ENCODE measurements at regions not wholly inside any gene's neighbourhood (a gene's known extent, or its start where the extent isn't known, plus 50 kb on each side); places are given as distances from the start of the nearest gene placed in this dataset.

DNA sequence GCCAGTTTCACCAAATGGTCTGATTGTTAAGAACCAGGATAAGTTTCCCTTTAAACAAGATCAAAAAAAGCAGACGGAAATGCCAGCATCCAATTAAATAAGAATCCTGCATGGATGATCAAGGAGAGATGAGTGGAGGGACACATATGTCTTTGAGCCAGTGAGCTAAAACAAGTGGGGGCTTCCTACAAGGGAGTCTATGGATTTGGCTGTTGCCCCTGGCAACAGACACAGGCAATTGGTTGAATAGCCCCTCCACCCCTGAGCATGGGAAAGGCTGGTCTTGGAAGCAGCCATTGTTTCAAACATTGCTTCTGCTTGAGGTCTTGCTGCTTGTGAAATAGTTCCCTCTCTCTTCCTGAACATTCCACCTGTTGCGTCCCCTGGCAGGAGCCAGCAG is 374.7 kb upstream of the ERCC4 start:
- DNase-seq (ENCODE audit: low spot score) = no peak
- Histone ChIP-seq H3K9ac (ENCODE audit: low read depth in 1 of 2, low read length in 2 of 2) (no peak overlapping the region), H3K36me3 (ENCODE audit: control insufficient read depth in 4 of 4, insufficient read depth in 3 of 4, low read depth in 1 of 4, low read length in 3 of 4) (no peaks in the 10 kb centered on the region), H3K9me3 (ENCODE audit: control insufficient read depth in 4 of 4, low read length in 3 of 4) (no peaks in the 10 kb centered on the region), H3K27ac (ENCODE audit: low read depth in 1 of 2, low read length in 2 of 2) (no peak overlapping the region), H3K27me3 (ENCODE audit: control insufficient read depth in 4 of 4, insufficient read depth in 4 of 4, low read length in 3 of 4) (no peaks in the 10 kb centered on the region), H3K4me1 (ENCODE audit: control insufficient read depth in 4 of 4, insufficient read depth in 4 of 4, low read length in 3 of 4) (no peaks in the 10 kb centered on the region), H3K4me3 (ENCODE audit: low read depth in 1 of 3, low read length in 3 of 3) (no peak overlapping the region)
- 94% methylated on average over 2 of the region's 2 CpGs for WGBS
- TF ChIP-seq EGR1 (IDR thresholded peaks at IDR 0.05; ENCODE audit: low read depth in 2 of 2) = no peak
- no peak for TF ChIP-seq GABPA (IDR thresholded peaks at IDR 0.05 in 1 of 2, conservative IDR thresholded peaks at IDR 0.05 in 1 of 2)
- no peak for TF ChIP-seq HNF4G (IDR thresholded peaks at IDR 0.05)
- no peak for TF ChIP-seq JUND (IDR thresholded peaks at IDR 0.05)
- TF ChIP-seq RXRA (IDR thresholded peaks at IDR 0.05) = no peak
- TF ChIP-seq, protein P1, sequence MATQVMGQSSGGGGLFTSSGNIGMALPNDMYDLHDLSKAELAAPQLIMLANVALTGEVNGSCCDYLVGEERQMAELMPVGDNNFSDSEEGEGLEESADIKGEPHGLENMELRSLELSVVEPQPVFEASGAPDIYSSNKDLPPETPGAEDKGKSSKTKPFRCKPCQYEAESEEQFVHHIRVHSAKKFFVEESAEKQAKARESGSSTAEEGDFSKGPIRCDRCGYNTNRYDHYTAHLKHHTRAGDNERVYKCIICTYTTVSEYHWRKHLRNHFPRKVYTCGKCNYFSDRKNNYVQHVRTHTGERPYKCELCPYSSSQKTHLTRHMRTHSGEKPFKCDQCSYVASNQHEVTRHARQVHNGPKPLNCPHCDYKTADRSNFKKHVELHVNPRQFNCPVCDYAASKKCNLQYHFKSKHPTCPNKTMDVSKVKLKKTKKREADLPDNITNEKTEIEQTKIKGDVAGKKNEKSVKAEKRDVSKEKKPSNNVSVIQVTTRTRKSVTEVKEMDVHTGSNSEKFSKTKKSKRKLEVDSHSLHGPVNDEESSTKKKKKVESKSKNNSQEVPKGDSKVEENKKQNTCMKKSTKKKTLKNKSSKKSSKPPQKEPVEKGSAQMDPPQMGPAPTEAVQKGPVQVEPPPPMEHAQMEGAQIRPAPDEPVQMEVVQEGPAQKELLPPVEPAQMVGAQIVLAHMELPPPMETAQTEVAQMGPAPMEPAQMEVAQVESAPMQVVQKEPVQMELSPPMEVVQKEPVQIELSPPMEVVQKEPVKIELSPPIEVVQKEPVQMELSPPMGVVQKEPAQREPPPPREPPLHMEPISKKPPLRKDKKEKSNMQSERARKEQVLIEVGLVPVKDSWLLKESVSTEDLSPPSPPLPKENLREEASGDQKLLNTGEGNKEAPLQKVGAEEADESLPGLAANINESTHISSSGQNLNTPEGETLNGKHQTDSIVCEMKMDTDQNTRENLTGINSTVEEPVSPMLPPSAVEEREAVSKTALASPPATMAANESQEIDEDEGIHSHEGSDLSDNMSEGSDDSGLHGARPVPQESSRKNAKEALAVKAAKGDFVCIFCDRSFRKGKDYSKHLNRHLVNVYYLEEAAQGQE (IDR thresholded peaks at IDR 0.05) = no peak
- TF ChIP-seq NR2F2 (IDR thresholded peaks at IDR 0.05) = no peak
- no peak for TF ChIP-seq FOXA1 (IDR thresholded peaks at IDR 0.05)
- TF ChIP-seq MAX (IDR thresholded peaks at IDR 0.05) = no peak

- 92% methylated on average over 6 of the region's 6 CpGs for WGBS
- Histone ChIP-seq H3K9me3 (ENCODE audit: control insufficient read depth in 4 of 4, low read length in 3 of 4) (no peaks in the 10 kb centered on the region), H3K27ac (ENCODE audit: low read depth in 1 of 2, low read length in 2 of 2) (no peak overlapping the region), H3K9ac (ENCODE audit: low read depth in 1 of 2, low read length in 2 of 2) (no peak overlapping the region), H3K4me1 (ENCODE audit: control insufficient read depth in 4 of 4, insufficient read depth in 4 of 4, low read length in 3 of 4) (no peaks in the 10 kb centered on the region), H3K4me3 (ENCODE audit: low read depth in 1 of 3, low read length in 3 of 3) (no peak overlapping the region), H3K27me3 (ENCODE audit: control insufficient read depth in 4 of 4, insufficient read depth in 4 of 4, low read length in 3 of 4) (no peaks in the 10 kb centered on the region), H3K36me3 (ENCODE audit: control insufficient read depth in 4 of 4, insufficient read depth in 3 of 4, low read depth in 1 of 4, low read length in 3 of 4) (no peaks in the 10 kb centered on the region)
- no peak for DNase-seq (ENCODE audit: low spot score)
- TF ChIP-seq FOXA1 (IDR thresholded peaks at IDR 0.05) (no peak), FOXA2 (IDR thresholded peaks at IDR 0.05) (no peak), TAF1 (conservative IDR thresholded peaks at IDR 0.05) (no peak), JUND (IDR thresholded peaks at IDR 0.05) (no peak), RAD21 (IDR thresholded peaks at IDR 0.05) (no peak), GABPA (IDR thresholded peaks at IDR 0.05 in 1 of 2, conservative IDR thresholded peaks at IDR 0.05 in 1 of 2) (no peak), NR2F2 (IDR thresholded peaks at IDR 0.05) (no peak), EGR1 (IDR thresholded peaks at IDR 0.05; ENCODE audit: low read depth in 2 of 2) (no peak), MAX (IDR thresholded peaks at IDR 0.05) (no peak), RXRA (IDR thresholded peaks at IDR 0.05) (no peak), HNF4G (IDR thresholded peaks at IDR 0.05) (no peak), YY1 (IDR thresholded peaks at IDR 0.05) (no peak), SP1 (IDR thresholded peaks at IDR 0.05) (no peak), HNF4A (conservative IDR thresholded peaks at IDR 0.05) (no peak), ZBTB33 (IDR thresholded peaks at IDR 0.05) (no peak)
- TF ChIP-seq, protein P1 (IDR thresholded peaks at IDR 0.05) = no peak
- TF ChIP-seq, protein P2, sequence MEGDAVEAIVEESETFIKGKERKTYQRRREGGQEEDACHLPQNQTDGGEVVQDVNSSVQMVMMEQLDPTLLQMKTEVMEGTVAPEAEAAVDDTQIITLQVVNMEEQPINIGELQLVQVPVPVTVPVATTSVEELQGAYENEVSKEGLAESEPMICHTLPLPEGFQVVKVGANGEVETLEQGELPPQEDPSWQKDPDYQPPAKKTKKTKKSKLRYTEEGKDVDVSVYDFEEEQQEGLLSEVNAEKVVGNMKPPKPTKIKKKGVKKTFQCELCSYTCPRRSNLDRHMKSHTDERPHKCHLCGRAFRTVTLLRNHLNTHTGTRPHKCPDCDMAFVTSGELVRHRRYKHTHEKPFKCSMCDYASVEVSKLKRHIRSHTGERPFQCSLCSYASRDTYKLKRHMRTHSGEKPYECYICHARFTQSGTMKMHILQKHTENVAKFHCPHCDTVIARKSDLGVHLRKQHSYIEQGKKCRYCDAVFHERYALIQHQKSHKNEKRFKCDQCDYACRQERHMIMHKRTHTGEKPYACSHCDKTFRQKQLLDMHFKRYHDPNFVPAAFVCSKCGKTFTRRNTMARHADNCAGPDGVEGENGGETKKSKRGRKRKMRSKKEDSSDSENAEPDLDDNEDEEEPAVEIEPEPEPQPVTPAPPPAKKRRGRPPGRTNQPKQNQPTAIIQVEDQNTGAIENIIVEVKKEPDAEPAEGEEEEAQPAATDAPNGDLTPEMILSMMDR (IDR thresholded peaks at IDR 0.05; ENCODE audit: low read depth, low read length, missing input control) = no peak
- TF ChIP-seq, protein P3, sequence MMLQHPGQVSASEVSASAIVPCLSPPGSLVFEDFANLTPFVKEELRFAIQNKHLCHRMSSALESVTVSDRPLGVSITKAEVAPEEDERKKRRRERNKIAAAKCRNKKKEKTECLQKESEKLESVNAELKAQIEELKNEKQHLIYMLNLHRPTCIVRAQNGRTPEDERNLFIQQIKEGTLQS (IDR thresholded peaks at IDR 0.05) = no peak
These were observed 369.7 kb upstream of the ERCC4 start for GRCh38 chr16:13550254-13550653.

Measured in liver (tissue), 8 donors.